HEK293 (cell line): ENCODE measurements at regions not wholly inside any gene's neighbourhood (a gene's known extent, or its start where the extent isn't known, plus 50 kb on each side); places are given as distances from the start of the nearest gene placed in this dataset.

Source experiments
- HOXA7 ChIP-seq: sonication (generic); formaldehyde crosslinking; IDR thresholded peaks from 2 replicates; pipeline ENCODE4 v1.8.1; 2022; ENCODE audit warnings: missing genetic modification reagents, borderline replicate concordance
- KLF16 ChIP-seq: fragments of 450-650 bp; formaldehyde crosslinking; IDR thresholded peaks from 2 replicates; pipeline ENCODE4 v1.5.1; 2017; ENCODE audit warnings: missing biosample characterization, missing genetic modification characterization
- OSR2 ChIP-seq: fragments of 450-650 bp; formaldehyde crosslinking; IDR thresholded peaks from 2 replicates; pipeline ENCODE4 v1.5.1; 2016; ENCODE audit warnings: missing biosample characterization, missing genetic modification characterization
- SCRT1 ChIP-seq: fragments of 450-650 bp; formaldehyde crosslinking; IDR thresholded peaks from 2 replicates; pipeline ENCODE4 v1.5.1; 2016; ENCODE audit warnings: missing biosample characterization, missing genetic modification characterization, borderline replicate concordance
- SCRT2 ChIP-seq: fragments of 450-650 bp; formaldehyde crosslinking; IDR thresholded peaks from 2 replicates; pipeline ENCODE4 v1.5.1; 2016; ENCODE audit warnings: missing biosample characterization, missing genetic modification characterization
- SETDB1 ChIP-seq: IDR thresholded peaks from one replicate; pipeline ENCODE4 v1.6.1; 2017; ENCODE audit warnings: mild to moderate bottlenecking, low read length, moderate library complexity, mixed read lengths; ENCODE audit not compliant: insufficient read length
- SP7 ChIP-seq: fragments of 450-650 bp; formaldehyde crosslinking; IDR thresholded peaks from 2 replicates; pipeline ENCODE4 v1.5.1; 2016; ENCODE audit warnings: missing biosample characterization, missing genetic modification characterization
- YY1 ChIP-seq: fragments of 450-650 bp; formaldehyde crosslinking; IDR thresholded peaks from 2 replicates; pipeline ENCODE4 v1.5.1; 2018; ENCODE audit warnings: missing biosample characterization, missing genetic modification characterization
- ZBTB1 ChIP-seq: fragments of 450-650 bp; formaldehyde crosslinking; IDR thresholded peaks from 2 replicates; pipeline ENCODE4 v1.5.1; 2016; ENCODE audit warnings: missing biosample characterization, missing genetic modification characterization
- ZBTB17 ChIP-seq: fragments of 450-650 bp; formaldehyde crosslinking; IDR thresholded peaks from 2 replicates; pipeline ENCODE4 v1.5.1; 2016; ENCODE audit warnings: missing biosample characterization, missing genetic modification characterization
- ZFP41 ChIP-seq: fragments of 450-650 bp; formaldehyde crosslinking; IDR thresholded peaks from 2 replicates; pipeline ENCODE4 v1.5.1; 2016; ENCODE audit warnings: missing biosample characterization, missing genetic modification characterization, borderline replicate concordance
- ZNF2 ChIP-seq: fragments of 450-650 bp; formaldehyde crosslinking; IDR thresholded peaks from 2 replicates; pipeline ENCODE4 v1.5.1; 2016; ENCODE audit warnings: missing biosample characterization, missing genetic modification characterization
- ZNF211 ChIP-seq: fragments of 450-650 bp; formaldehyde crosslinking; IDR thresholded peaks from 2 replicates; pipeline ENCODE4 v1.5.1; 2016; ENCODE audit warnings: low read depth, missing biosample characterization, missing genetic modification characterization
- ZNF239 ChIP-seq: fragments of 450-650 bp; formaldehyde crosslinking; IDR thresholded peaks from 2 replicates; pipeline ENCODE4 v1.5.1; 2016; ENCODE audit warnings: missing biosample characterization, missing genetic modification characterization
- ZNF335 ChIP-seq: fragments of 450-650 bp; formaldehyde crosslinking; conservative IDR thresholded peaks from 2 replicates; pipeline ENCODE4 v1.5.1; 2016; ENCODE audit warnings: missing biosample characterization, missing genetic modification characterization
- ZNF394 ChIP-seq: fragments of 450-650 bp; formaldehyde crosslinking; IDR thresholded peaks from 2 replicates; pipeline ENCODE4 v1.5.1; 2016; ENCODE audit warnings: missing biosample characterization, missing genetic modification characterization, mild to moderate bottlenecking, moderate library complexity, borderline replicate concordance
- ZNF514 ChIP-seq: fragments of 450-650 bp; formaldehyde crosslinking; IDR thresholded peaks from 2 replicates; pipeline ENCODE4 v1.5.1; 2016; ENCODE audit warnings: missing biosample characterization, missing genetic modification characterization
- ZNF530 ChIP-seq: fragments of 450-650 bp; formaldehyde crosslinking; IDR thresholded peaks from 2 replicates; pipeline ENCODE4 v1.5.1; 2016; ENCODE audit warnings: low read depth, missing biosample characterization, missing genetic modification characterization
- ZNF561 ChIP-seq: fragments of 450-650 bp; IDR thresholded peaks from 2 replicates; pipeline ENCODE4 v1.5.1; 2018; ENCODE audit warnings: missing biosample characterization, missing genetic modification characterization, borderline replicate concordance
- ZNF580 ChIP-seq: fragments of 450-650 bp; formaldehyde crosslinking; IDR thresholded peaks from 2 replicates; pipeline ENCODE4 v1.5.1; 2016; ENCODE audit warnings: missing biosample characterization, missing genetic modification characterization
- ZNF585B ChIP-seq: fragments of 450-650 bp; formaldehyde crosslinking; IDR thresholded peaks from 2 replicates; pipeline ENCODE4 v1.5.1; 2016; ENCODE audit warnings: missing biosample characterization, missing genetic modification characterization
- ZNF629 ChIP-seq: fragments of 450-650 bp; formaldehyde crosslinking; IDR thresholded peaks from 2 replicates; pipeline ENCODE4 v1.5.1; 2017; ENCODE audit warnings: missing biosample characterization, missing genetic modification characterization
- ZNF692 ChIP-seq: fragments of 450-650 bp; formaldehyde crosslinking; IDR thresholded peaks from 2 replicates; pipeline ENCODE4 v1.5.1; 2016; ENCODE audit warnings: missing biosample characterization, missing genetic modification characterization
- ZNF843 ChIP-seq: fragments of 450-650 bp; formaldehyde crosslinking; IDR thresholded peaks from 2 replicates; pipeline ENCODE4 v1.5.1; 2016; ENCODE audit warnings: missing biosample characterization, missing genetic modification characterization
- TF ChIP-seq, protein P1 (sequence below): fragments of 450-650 bp; formaldehyde crosslinking; IDR thresholded peaks from 2 replicates; pipeline ENCODE4 v1.5.1; 2016; ENCODE audit warnings: missing biosample characterization, missing genetic modification characterization, low read depth
- TF ChIP-seq, protein P2 (sequence below): fragments of 450-650 bp; formaldehyde crosslinking; IDR thresholded peaks from 2 replicates; pipeline ENCODE4 v1.5.1; 2016; ENCODE audit warnings: missing biosample characterization, missing genetic modification characterization
- TF ChIP-seq, protein P3 (sequence below): fragments of 450-650 bp; formaldehyde crosslinking; IDR thresholded peaks from 2 replicates; pipeline ENCODE4 v1.5.1; 2016; ENCODE audit warnings: missing biosample characterization, missing genetic modification characterization
- TF ChIP-seq, protein P4 (sequence below): fragments of 450-650 bp; formaldehyde crosslinking; IDR thresholded peaks from 2 replicates; pipeline ENCODE4 v1.5.1; 2016; ENCODE audit warnings: missing biosample characterization, missing genetic modification characterization
- TF ChIP-seq, protein P5 (sequence below): IDR thresholded peaks from 2 replicates; pipeline ENCODE4 v1.6.1; 2011; ENCODE audit warnings: mild to moderate bottlenecking, low read depth, low read length, borderline replicate concordance

- TF ChIP-seq HOXA7 (CRISPR knock-in tag), result no peak
- TF ChIP-seq ZNF692 (tag by site-specific recombination), result no peak
- TF ChIP-seq SP7, result peak; percentile 60
- no peak for TF ChIP-seq SCRT2 (tag by site-specific recombination)
- no peak for TF ChIP-seq SCRT1 (tag by site-specific recombination)
- TF ChIP-seq, protein P1, sequence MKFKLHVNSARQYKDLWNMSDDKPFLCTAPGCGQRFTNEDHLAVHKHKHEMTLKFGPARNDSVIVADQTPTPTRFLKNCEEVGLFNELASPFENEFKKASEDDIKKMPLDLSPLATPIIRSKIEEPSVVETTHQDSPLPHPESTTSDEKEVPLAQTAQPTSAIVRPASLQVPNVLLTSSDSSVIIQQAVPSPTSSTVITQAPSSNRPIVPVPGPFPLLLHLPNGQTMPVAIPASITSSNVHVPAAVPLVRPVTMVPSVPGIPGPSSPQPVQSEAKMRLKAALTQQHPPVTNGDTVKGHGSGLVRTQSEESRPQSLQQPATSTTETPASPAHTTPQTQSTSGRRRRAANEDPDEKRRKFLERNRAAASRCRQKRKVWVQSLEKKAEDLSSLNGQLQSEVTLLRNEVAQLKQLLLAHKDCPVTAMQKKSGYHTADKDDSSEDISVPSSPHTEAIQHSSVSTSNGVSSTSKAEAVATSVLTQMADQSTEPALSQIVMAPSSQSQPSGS (tag by site-specific recombination), result peak; percentile 8; the same call in 1 of the 2 replicates
- TF ChIP-seq ZNF530 (tag by site-specific recombination), result no peak
- TF ChIP-seq, protein P2, sequence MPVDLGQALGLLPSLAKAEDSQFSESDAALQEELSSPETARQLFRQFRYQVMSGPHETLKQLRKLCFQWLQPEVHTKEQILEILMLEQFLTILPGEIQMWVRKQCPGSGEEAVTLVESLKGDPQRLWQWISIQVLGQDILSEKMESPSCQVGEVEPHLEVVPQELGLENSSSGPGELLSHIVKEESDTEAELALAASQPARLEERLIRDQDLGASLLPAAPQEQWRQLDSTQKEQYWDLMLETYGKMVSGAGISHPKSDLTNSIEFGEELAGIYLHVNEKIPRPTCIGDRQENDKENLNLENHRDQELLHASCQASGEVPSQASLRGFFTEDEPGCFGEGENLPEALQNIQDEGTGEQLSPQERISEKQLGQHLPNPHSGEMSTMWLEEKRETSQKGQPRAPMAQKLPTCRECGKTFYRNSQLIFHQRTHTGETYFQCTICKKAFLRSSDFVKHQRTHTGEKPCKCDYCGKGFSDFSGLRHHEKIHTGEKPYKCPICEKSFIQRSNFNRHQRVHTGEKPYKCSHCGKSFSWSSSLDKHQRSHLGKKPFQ, result 0 out of 2 replicates have a peak, but pooled peaks have one; percentile 24
- TF ChIP-seq, protein P3, sequence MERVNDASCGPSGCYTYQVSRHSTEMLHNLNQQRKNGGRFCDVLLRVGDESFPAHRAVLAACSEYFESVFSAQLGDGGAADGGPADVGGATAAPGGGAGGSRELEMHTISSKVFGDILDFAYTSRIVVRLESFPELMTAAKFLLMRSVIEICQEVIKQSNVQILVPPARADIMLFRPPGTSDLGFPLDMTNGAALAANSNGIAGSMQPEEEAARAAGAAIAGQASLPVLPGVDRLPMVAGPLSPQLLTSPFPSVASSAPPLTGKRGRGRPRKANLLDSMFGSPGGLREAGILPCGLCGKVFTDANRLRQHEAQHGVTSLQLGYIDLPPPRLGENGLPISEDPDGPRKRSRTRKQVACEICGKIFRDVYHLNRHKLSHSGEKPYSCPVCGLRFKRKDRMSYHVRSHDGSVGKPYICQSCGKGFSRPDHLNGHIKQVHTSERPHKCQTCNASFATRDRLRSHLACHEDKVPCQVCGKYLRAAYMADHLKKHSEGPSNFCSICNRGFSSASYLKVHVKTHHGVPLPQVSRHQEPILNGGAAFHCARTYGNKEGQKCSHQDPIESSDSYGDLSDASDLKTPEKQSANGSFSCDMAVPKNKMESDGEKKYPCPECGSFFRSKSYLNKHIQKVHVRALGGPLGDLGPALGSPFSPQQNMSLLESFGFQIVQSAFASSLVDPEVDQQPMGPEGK (tag by site-specific recombination), result no peak
- TF ChIP-seq YY1, result no peak
- TF ChIP-seq, protein P4, sequence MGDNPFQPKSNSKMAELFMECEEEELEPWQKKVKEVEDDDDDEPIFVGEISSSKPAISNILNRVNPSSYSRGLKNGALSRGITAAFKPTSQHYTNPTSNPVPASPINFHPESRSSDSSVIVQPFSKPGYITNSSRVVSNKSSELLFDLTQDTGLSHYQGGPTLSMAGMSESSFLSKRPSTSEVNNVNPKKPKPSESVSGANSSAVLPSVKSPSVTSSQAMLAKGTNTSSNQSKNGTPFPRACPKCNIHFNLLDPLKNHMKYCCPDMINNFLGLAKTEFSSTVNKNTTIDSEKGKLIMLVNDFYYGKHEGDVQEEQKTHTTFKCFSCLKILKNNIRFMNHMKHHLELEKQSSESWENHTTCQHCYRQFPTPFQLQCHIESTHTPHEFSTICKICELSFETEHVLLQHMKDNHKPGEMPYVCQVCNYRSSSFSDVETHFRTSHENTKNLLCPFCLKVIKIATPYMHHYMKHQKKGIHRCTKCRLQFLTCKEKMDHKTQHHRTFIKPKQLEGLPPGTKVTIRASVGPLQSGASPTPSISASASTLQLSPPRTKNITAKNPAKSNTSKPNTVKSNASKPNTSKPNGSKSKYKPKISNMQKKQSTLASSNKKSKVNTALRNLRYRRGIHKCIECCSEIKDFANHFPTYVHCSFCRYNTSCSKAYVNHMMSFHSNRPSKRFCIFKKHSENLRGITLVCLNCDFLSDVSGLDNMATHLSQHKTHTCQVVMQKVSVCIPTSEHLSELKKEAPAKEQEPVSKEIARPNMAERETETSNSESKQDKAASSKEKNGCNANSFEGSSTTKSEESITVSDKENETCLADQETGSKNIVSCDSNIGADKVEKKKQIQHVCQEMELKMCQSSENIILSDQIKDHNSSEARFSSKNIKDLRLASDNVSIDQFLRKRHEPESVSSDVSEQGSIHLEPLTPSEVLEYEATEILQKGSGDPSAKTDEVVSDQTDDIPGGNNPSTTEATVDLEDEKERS (tag by site-specific recombination), result no peak
- no peak for TF ChIP-seq ZNF561
- peak; percentile 28; the same call in 1 of the 2 replicates for TF ChIP-seq ZNF394 (tag by site-specific recombination)
- TF ChIP-seq ZNF335 (tag by site-specific recombination), result peak; percentile 72
- TF ChIP-seq ZNF580, result 0 out of 2 replicates have a peak, but pooled peaks have one; percentile 20
- TF ChIP-seq ZNF843 (tag by site-specific recombination), result peak; percentile 80
- no peak for TF ChIP-seq ZNF239 (tag by site-specific recombination)
- TF ChIP-seq ZFP41 (tag by site-specific recombination), result no peak
- TF ChIP-seq ZNF585B (tag by site-specific recombination), result no peak
- TF ChIP-seq ZNF211, result no peak
- TF ChIP-seq SETDB1, result peak; percentile 42
- TF ChIP-seq, protein P5, sequence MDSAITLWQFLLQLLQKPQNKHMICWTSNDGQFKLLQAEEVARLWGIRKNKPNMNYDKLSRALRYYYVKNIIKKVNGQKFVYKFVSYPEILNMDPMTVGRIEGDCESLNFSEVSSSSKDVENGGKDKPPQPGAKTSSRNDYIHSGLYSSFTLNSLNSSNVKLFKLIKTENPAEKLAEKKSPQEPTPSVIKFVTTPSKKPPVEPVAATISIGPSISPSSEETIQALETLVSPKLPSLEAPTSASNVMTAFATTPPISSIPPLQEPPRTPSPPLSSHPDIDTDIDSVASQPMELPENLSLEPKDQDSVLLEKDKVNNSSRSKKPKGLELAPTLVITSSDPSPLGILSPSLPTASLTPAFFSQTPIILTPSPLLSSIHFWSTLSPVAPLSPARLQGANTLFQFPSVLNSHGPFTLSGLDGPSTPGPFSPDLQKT, result no peak
- peak; percentile 79 for TF ChIP-seq ZNF629 (tag by site-specific recombination)
- no peak for TF ChIP-seq KLF16 (tag by site-specific recombination)
- peak; percentile 66 for TF ChIP-seq ZBTB17 (tag by site-specific recombination)
- no peak for TF ChIP-seq ZNF2 (tag by site-specific recombination)
- no peak for TF ChIP-seq ZNF514 (tag by site-specific recombination)
- TF ChIP-seq ZBTB1 (tag by site-specific recombination), result no peak
- peak; percentile 69 for TF ChIP-seq OSR2
Observed at GRCh38 chr7:79709574-79710409, 256.3 kb upstream of the MAGI2 start (continued).
